ENCODE measurements at regions not wholly inside any gene's neighbourhood (a gene's known extent, or its start where the extent isn't known, plus 50 kb on each side); places are given as distances from the start of the nearest gene placed in this dataset.

- no peak for TF ChIP-seq CTCF (conservative IDR thresholded peaks at IDR 0.05)
- Mint-ChIP-seq H3K36me3 (ENCODE audit: insufficient read depth in 1 of 3, low read depth in 3 of 3) (no peaks in the 10 kb centered on the region), H3K4me1 (peaks cover 4% of the 10 kb centered on the region in 2 experiments), H3K4me3 (no peak overlapping the region), H3K27ac (no peak overlapping the region; a peak in 1 of 7 replicates), H3K9me3 (no peaks in the 10 kb centered on the region), H3K27me3 (ENCODE audit: low read depth) (no peaks in the 10 kb centered on the region)
- Histone ChIP-seq H3K9ac (ENCODE audit: extremely low read depth, insufficient read length, low read length) (no peak overlapping the region), H3K27me3 (ENCODE audit: insufficient read depth, low read length) (no peaks in the 10 kb centered on the region), H2BK20ac (ENCODE audit: low read depth, low read length, poor library complexity, severe bottlenecking) (no peak overlapping the region), H3K14ac (ENCODE audit: insufficient read depth, low read length) (no peak overlapping the region), H2BK12ac (ENCODE audit: insufficient read length, low read depth, low read length) (no peak overlapping the region), H3K9me3 (ENCODE audit: control insufficient read depth, low read depth, low read length) (no peaks in the 10 kb centered on the region), H3K23ac (ENCODE audit: insufficient read length, low read depth, low read length) (no peak overlapping the region), H4K8ac (replicated peaks; ENCODE audit: insufficient read length, low read depth, low read length) (no peak overlapping the region), H3T11ph (ENCODE audit: low read length) (no peak overlapping the region), H4K20me1 (ENCODE audit: control insufficient read depth, insufficient read depth, insufficient read length) (no peaks in the 10 kb centered on the region), H2BK120ac (ENCODE audit: low read depth, low read length, poor library complexity, severe bottlenecking) (no peak overlapping the region), H2BK5ac (ENCODE audit: insufficient read length, low read length) (no peak overlapping the region), H3K27ac (ENCODE audit: insufficient read length, low read depth, low read length) (no peak overlapping the region), H3K79me1 (ENCODE audit: insufficient read depth, low read depth, low read length, poor library complexity, severe bottlenecking) (no peaks in the 10 kb centered on the region), H3K4me1 (ENCODE audit: insufficient read depth, low read length) (no peaks in the 10 kb centered on the region), H3K79me2 (ENCODE audit: insufficient read depth, low read length) (no peaks in the 10 kb centered on the region), H3K23me2 (ENCODE audit: insufficient read length, low read depth, low read length, poor library complexity, severe bottlenecking) (no peaks in the 10 kb centered on the region), H3K18ac (ENCODE audit: insufficient read length, low read depth, low read length) (no peak overlapping the region), H3K56ac (ENCODE audit: insufficient read length, low read depth, low read length) (no peak overlapping the region), H3K4ac (ENCODE audit: low read depth, low read length) (no peak overlapping the region), H3K4me2 (ENCODE audit: insufficient read depth, insufficient read length, low read length) (no peak overlapping the region), H4K91ac (ENCODE audit: insufficient read length, low read depth, low read length) (no peak overlapping the region), H2BK15ac (ENCODE audit: low read depth, low read length) (no peak overlapping the region), H4K5ac (ENCODE audit: insufficient read length, low read depth, low read length) (no peak overlapping the region), H2AK5ac (ENCODE audit: insufficient read length, low read length) (no peak overlapping the region), H2AFZ (ENCODE audit: low read length) (no peak overlapping the region)
- WGBS (ENCODE audit: extremely low coverage, insufficient read length, low lambda C conversion rate): no CpG with 5 or more reads among the region's 4 CpGs
- no peak for DNase-seq
Observed at GRCh38 chr2:104158191-104158590, 695.7 kb upstream of the POU3F3 start.

Data from H9 (cell line).